GM23338 (cell line): ENCODE measurements at regions not wholly inside any gene's neighbourhood (a gene's known extent, or its start where the extent isn't known, plus 50 kb on each side); places are given as distances from the start of the nearest gene placed in this dataset.

Experiments used
- CREB1 ChIP-seq: fragments of 250-450 bp; sonication (Bioruptor Pico); IDR thresholded peaks from 2 replicates; pipeline ENCODE4 v1.5.0; 2020; ENCODE audit warnings: low read depth, mild to moderate bottlenecking, moderate library complexity
- CTCF ChIP-seq, 2 experiments: fragments of 200-600 bp in 1 of 2; sonication (generic) in 1 of 2; conservative IDR thresholded peaks; 2 replicates each; pipeline versions ENCODE4 v1.5.1 to v1.6.1; 2016 to 2017; ENCODE audit warnings: antibody characterized with exemption in 2 of 2, low read depth in 2 of 2, mild to moderate bottlenecking in 2 of 2, moderate library complexity in 1 of 2
- ETS1 ChIP-seq: IDR thresholded peaks from 2 replicates; pipeline ENCODE4 v1.6.1; 2016; ENCODE audit warnings: antibody characterized with exemption
- EZH2 ChIP-seq: fragments of 200-600 bp; sonication (generic); IDR thresholded peaks from one replicate; pipeline ENCODE4 v1.8.0; 2017; ENCODE audit warnings: antibody characterized with exemption, mild to moderate bottlenecking, low read depth; ENCODE audit not compliant: unreplicated experiment
- EZH2phosphoT487 ChIP-seq: fragments of 200-600 bp; sonication (generic); IDR thresholded peaks from one replicate; pipeline ENCODE4 v1.8.1; 2018; ENCODE audit warnings: antibody characterized with exemption; ENCODE audit not compliant: unreplicated experiment
- JUNB ChIP-seq: IDR thresholded peaks from one replicate; pipeline ENCODE4 v1.6.1; 2016; ENCODE audit warnings: antibody characterized with exemption; ENCODE audit not compliant: unreplicated experiment
- NANOG ChIP-seq: IDR thresholded peaks from 2 replicates; pipeline ENCODE4 v1.6.1; 2016; ENCODE audit warnings: antibody characterized with exemption, borderline replicate concordance
- POLR2AphosphoS5 ChIP-seq: IDR thresholded peaks from 2 replicates; pipeline ENCODE4 v1.6.1; 2016; ENCODE audit warnings: antibody characterized with exemption, low read depth
- REST ChIP-seq: IDR thresholded peaks from one replicate; pipeline ENCODE4 v1.6.1; 2018; ENCODE audit warnings: antibody characterized with exemption; ENCODE audit not compliant: unreplicated experiment
- STAT1 ChIP-seq: IDR thresholded peaks from one replicate; pipeline ENCODE4 v1.6.1; 2016; ENCODE audit warnings: antibody characterized with exemption; ENCODE audit not compliant: unreplicated experiment
- ZNF114 ChIP-seq: fragments of 250-450 bp; sonication (Bioruptor Pico); IDR thresholded peaks from 2 replicates; pipeline ENCODE4 v1.5.0; 2020; ENCODE audit warnings: mild to moderate bottlenecking, moderate library complexity
- ZNF331 ChIP-seq: fragments of 250-450 bp; sonication (Bioruptor Pico); IDR thresholded peaks from 2 replicates; pipeline ENCODE4 v1.5.0; 2020; ENCODE audit warnings: low read depth, mild to moderate bottlenecking, moderate library complexity
- ZNF462 ChIP-seq: fragments of 250-450 bp; sonication (Bioruptor Pico); IDR thresholded peaks from 2 replicates; pipeline ENCODE4 v1.5.0; 2020; ENCODE audit warnings: mild to moderate bottlenecking, moderate library complexity

GRCh38 chr4:147078362-147078761 is 132.7 kb upstream of the TTC29 start:
- TF ChIP-seq CTCF (conservative IDR thresholded peaks at IDR 0.05; ENCODE audit: low read depth in 2 of 2) = no peak
- no peak for TF ChIP-seq EZH2phosphoT487
- TF ChIP-seq POLR2AphosphoS5 = no peak
- TF ChIP-seq EZH2 = no peak
- TF ChIP-seq REST = no peak
- no peak for TF ChIP-seq ETS1
- TF ChIP-seq JUNB = no peak
- TF ChIP-seq CREB1 = no peak
- TF ChIP-seq ZNF114 (CRISPR knock-in tag) = no peak
- TF ChIP-seq NANOG = no peak
- no peak for TF ChIP-seq ZNF462 (CRISPR knock-in tag)
- no peak for TF ChIP-seq STAT1
- no peak for TF ChIP-seq ZNF331 (CRISPR knock-in tag)
